Neural progenitor cell (in vitro differentiated cells): ENCODE measurements at regions not wholly inside any gene's neighbourhood (a gene's known extent, or its start where the extent isn't known, plus 50 kb on each side); places are given as distances from the start of the nearest gene placed in this dataset.

ENCODE experiments used
- CTCF ChIP-seq: fragments of 200-600 bp; sonication (generic); IDR thresholded peaks from 2 replicates; pipeline ENCODE4 v1.5.1; 2017; ENCODE audit warnings: antibody characterized with exemption, mild to moderate bottlenecking
- EZH2 ChIP-seq: fragments of 200-600 bp; sonication (generic); IDR thresholded peaks from 2 replicates; pipeline ENCODE4 v1.6.1; 2017; ENCODE audit warnings: antibody characterized with exemption, mild to moderate bottlenecking, moderate library complexity

DNA sequence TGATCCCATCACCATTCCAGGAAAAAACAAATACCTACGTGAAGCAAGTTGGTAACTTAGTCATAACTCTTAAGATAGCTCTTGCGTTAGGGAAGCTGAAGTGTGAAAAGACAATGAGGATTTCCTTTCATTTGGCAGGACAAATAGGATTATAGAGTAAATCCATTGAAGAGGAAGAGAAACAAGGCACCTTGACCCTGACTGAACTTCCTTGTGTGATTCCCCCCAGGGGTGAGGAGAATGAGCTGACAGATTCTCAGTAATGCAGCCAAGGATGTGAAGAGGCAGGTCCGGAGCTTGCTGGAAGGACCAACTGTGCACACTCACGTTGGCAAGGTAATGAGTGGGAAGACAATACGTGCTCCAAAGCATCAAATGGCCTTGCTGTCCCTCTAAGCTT, 55.0 kb upstream of the HMCN1 start:
- TF ChIP-seq CTCF (no peak), EZH2 (no peak)
